ENCODE measurements at regions not wholly inside any gene's neighbourhood (a gene's known extent, or its start where the extent isn't known, plus 50 kb on each side); places are given as distances from the start of the nearest gene placed in this dataset.
A peak's percentile ranks its signal among the peaks of the same experiment; 100 is the strongest.

DNA sequence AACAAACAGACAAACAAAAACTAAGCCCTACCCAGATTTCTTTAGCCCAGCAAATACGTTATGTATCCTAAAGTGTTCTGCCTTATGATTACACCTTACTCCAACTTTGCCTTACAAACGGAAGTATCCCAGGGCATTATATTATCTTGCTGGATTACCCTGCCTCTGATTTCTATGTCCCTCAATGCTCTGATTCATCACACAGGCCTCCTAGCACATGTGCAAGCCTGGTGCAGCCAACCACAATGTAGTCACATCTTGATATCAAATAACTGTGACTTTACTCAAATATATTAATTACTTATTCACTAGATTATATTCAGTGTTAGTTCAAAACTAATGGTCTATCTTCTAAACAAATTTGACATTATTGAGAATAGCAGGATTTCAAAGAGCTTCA, 598.6 kb downstream of the TBC1D32 start:
- Histone ChIP-seq H3K36me3 (replicated peaks) (no peaks in the 10 kb centered on the region), H3K27me3 (replicated peaks) (no peaks in the 10 kb centered on the region), H3K4me3 (ENCODE audit: low read depth, low read length) (no peak overlapping the region), H3K27ac (no peak overlapping the region)
- TF ChIP-seq, protein P1, sequence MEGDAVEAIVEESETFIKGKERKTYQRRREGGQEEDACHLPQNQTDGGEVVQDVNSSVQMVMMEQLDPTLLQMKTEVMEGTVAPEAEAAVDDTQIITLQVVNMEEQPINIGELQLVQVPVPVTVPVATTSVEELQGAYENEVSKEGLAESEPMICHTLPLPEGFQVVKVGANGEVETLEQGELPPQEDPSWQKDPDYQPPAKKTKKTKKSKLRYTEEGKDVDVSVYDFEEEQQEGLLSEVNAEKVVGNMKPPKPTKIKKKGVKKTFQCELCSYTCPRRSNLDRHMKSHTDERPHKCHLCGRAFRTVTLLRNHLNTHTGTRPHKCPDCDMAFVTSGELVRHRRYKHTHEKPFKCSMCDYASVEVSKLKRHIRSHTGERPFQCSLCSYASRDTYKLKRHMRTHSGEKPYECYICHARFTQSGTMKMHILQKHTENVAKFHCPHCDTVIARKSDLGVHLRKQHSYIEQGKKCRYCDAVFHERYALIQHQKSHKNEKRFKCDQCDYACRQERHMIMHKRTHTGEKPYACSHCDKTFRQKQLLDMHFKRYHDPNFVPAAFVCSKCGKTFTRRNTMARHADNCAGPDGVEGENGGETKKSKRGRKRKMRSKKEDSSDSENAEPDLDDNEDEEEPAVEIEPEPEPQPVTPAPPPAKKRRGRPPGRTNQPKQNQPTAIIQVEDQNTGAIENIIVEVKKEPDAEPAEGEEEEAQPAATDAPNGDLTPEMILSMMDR (IDR thresholded peaks at IDR 0.05; ENCODE audit: low read depth, low read length, missing control alignments), result no peak
- DNase-seq, result peak; percentile 20
- in situ Hi-C loops (cut with HindIII; ENCODE audit: low pct_ligation_motif_present, low sequenced_read_pairs), result no loop called here

- TF ChIP-seq, protein P1 (IDR thresholded peaks at IDR 0.05; ENCODE audit: low read depth, low read length, missing control alignments), result no peak
- Histone ChIP-seq H3K27ac (no peak overlapping the region), H3K36me3 (replicated peaks) (no peaks in the 10 kb centered on the region), H3K4me3 (ENCODE audit: low read depth, low read length) (no peak overlapping the region), H3K27me3 (replicated peaks) (no peaks in the 10 kb centered on the region)
- in situ Hi-C loops (cut with HindIII; ENCODE audit: low pct_ligation_motif_present, low sequenced_read_pairs), result no loop called here
- no peak for DNase-seq
These were observed 623.0 kb downstream of the TBC1D32 start for GRCh38 chr6:120711255-120711654.

- Histone ChIP-seq H3K36me3 (replicated peaks) (no peaks in the 10 kb centered on the region), H3K4me3 (ENCODE audit: low read depth, low read length) (no peak overlapping the region), H3K27me3 (replicated peaks) (no peaks in the 10 kb centered on the region), H3K27ac (no peak overlapping the region)
- in situ Hi-C loops (cut with HindIII; ENCODE audit: low pct_ligation_motif_present, low sequenced_read_pairs), result no loop called here
- DNase-seq, result no peak
- TF ChIP-seq, protein P1 (IDR thresholded peaks at IDR 0.05; ENCODE audit: low read depth, low read length, missing control alignments), result no peak
These were observed 634.3 kb downstream of the TBC1D32 start for GRCh38 chr6:120700001-120700400.

DNA sequence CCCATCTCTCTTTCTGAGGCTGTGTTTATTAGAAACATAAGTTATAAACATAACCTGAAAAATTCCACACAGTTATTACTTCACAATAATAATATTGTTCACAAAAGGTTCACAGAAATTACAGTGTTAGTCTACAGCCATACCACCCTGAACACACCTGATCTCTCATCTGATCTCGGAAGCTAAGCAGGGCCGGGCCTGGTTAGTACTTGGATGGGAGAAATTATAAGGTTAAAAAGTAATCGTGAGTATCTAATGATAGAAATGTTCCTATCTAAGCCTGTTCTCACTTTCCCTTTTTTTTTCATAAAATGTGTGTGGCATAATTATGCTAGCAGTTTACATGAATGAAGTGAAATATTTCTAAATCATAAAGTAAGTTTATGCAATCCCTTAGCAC, 647.8 kb downstream of the TBC1D32 start:
- no peak for DNase-seq
- Histone ChIP-seq H3K27me3 (replicated peaks) (no peaks in the 10 kb centered on the region), H3K36me3 (replicated peaks) (no peaks in the 10 kb centered on the region), H3K27ac (no peak overlapping the region), H3K4me3 (ENCODE audit: low read depth, low read length) (no peak overlapping the region)
- in situ Hi-C loops (cut with HindIII; ENCODE audit: low pct_ligation_motif_present, low sequenced_read_pairs), result no loop called here
- TF ChIP-seq, protein P1 (IDR thresholded peaks at IDR 0.05; ENCODE audit: low read depth, low read length, missing control alignments), result no peak

- Histone ChIP-seq H3K27me3 (replicated peaks) (no peaks in the 10 kb centered on the region), H3K27ac (no peak overlapping the region), H3K36me3 (replicated peaks) (no peaks in the 10 kb centered on the region), H3K4me3 (ENCODE audit: low read depth, low read length) (no peak overlapping the region)
- DNase-seq, result no peak
- in situ Hi-C loops (cut with HindIII; ENCODE audit: low pct_ligation_motif_present, low sequenced_read_pairs), result no loop called here
- TF ChIP-seq, protein P1 (IDR thresholded peaks at IDR 0.05; ENCODE audit: low read depth, low read length, missing control alignments), result no peak
These were observed 652.1 kb downstream of the TBC1D32 start for GRCh38 chr6:120682145-120682544.

DNA sequence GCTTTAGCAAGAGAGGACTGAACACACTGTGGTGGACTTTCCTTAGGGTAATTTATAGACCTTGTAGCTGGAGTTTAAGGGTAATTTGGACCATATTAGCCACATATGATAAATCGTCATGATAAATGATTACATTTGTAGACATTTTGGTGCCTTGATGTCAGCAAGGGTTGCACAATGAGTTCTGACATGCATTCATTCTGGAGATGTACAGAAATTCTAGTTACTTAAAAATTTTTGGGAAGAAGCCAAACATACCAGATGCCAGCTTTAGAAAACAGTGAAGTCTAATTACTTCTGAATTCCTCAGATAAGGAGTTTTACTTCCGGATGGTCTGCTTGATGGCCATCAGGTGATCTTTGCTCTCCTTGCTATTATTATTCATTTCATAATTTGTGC, 653.1 kb downstream of the TBC1D32 start:
- no peak overlapping the region for H3K27ac ChIP-seq
- TF ChIP-seq, protein P1 (IDR thresholded peaks at IDR 0.05; ENCODE audit: low read depth, low read length, missing control alignments), result no peak
- no peak overlapping the region for H3K4me3 ChIP-seq (ENCODE audit: low read depth, low read length)
- no peaks in the 10 kb centered on the region for H3K36me3 ChIP-seq (replicated peaks)
- no peak for DNase-seq
- in situ Hi-C loops (cut with HindIII; ENCODE audit: low pct_ligation_motif_present, low sequenced_read_pairs), result no loop called here
- no peaks in the 10 kb centered on the region for H3K27me3 ChIP-seq (replicated peaks)

Data from brain microvascular endothelial cell (primary cell).